Heart left ventricle (tissue), 16 donors: ENCODE measurements at regions not wholly inside any gene's neighbourhood (a gene's known extent, or its start where the extent isn't known, plus 50 kb on each side); places are given as distances from the start of the nearest gene placed in this dataset.

Experiments used
- ATAC-seq, 4 donors: fragments of 200-7000 bp; cut with Tn5 transposase; one replicate each; pipeline ENCODE4 v1.9.1; 2020 to 2022; ENCODE audit warnings: moderate library complexity in 4 of 4, mild to moderate bottlenecking in 3 of 4, moderate number of reproducible peaks in 1 of 4
- DNase-seq, 5 donors: peaks; one replicate each; pipeline ENCODE4 v3.0.0-alpha.2; 2020
- H3K27ac ChIP-seq, 12 donors: fragments of 200-600 bp; sonication (generic) in 4 of 12; one replicate each; pipeline versions ENCODE4 v1.5.0 to v1.8.0; 2016 to 2022; ENCODE audit warnings: mild to moderate bottlenecking in 2 of 12
- H3K27me3 ChIP-seq, 9 donors: fragments of 200-600 bp; sonication (generic) in 2 of 9; one replicate each; pipeline versions ENCODE4 v1.5.1 to v1.8.0; 2016 to 2022; ENCODE audit warnings: mild to moderate bottlenecking in 3 of 9
- H3K36me3 ChIP-seq, 9 donors: fragments of 200-600 bp; sonication (generic) in 2 of 9; one replicate each; pipeline versions ENCODE4 v1.5.0 to v1.8.0; 2018 to 2022; ENCODE audit warnings: mild to moderate bottlenecking in 2 of 9
- H3K4me1 ChIP-seq, 12 donors: fragments of 200-600 bp; sonication (generic) in 4 of 12; one replicate each; pipeline versions ENCODE4 v1.5.0 to v1.8.0; 2016 to 2022; ENCODE audit warnings: mild to moderate bottlenecking in 3 of 12
- H3K4me3 ChIP-seq, 12 donors: fragments of 200-600 bp; sonication (generic) in 4 of 12; one replicate each; pipeline versions ENCODE4 v1.5.0 to v1.8.0; 2017 to 2022; ENCODE audit warnings: mild to moderate bottlenecking in 9 of 12, moderate library complexity in 4 of 12
- H3K9me3 ChIP-seq, 12 donors: fragments of 200-600 bp; sonication (generic) in 4 of 12; one replicate each; pipeline versions ENCODE4 v1.5.0 to v1.8.0; 2016 to 2022; ENCODE audit warnings: mild to moderate bottlenecking in 1 of 12
- POLR2A ChIP-seq, 2 donors: fragments of 450-650 bp; IDR thresholded peaks; one replicate each; pipeline ENCODE4 v1.6.1; 2017; ENCODE audit warnings: antibody characterized with exemption in 2 of 2, mild to moderate bottlenecking in 2 of 2, moderate library complexity in 2 of 2
- whole genome bisulfite sequencing, 4 donors: extraction: QIAGEN DNeasy Blood & Tissue Kit in 2 of 4; methylation state at CpG; one replicate each; pipeline versions ENCODE4 v1.1.5 to v1.1.7; 2013 to 2018; 5-methylcytosine and 5-hydroxymethylcytosine counted together
- intact Hi-C, 10 donors: fragments of 100-400 bp; cut with DNase I; formaldehyde crosslinking; loops; one replicate each; pipeline versions ENCODE4 v1.11.1 to v1.14.2; 2022
- TF ChIP-seq, protein P1 (sequence below), 12 donors: fragments of 200-600 bp; sonication (generic) in 4 of 12; IDR thresholded peaks; one replicate each; pipeline versions ENCODE4 v1.5.0 to v1.8.0; 2018 to 2022; ENCODE audit warnings: antibody characterized with exemption in 12 of 12, mild to moderate bottlenecking in 5 of 12
- donor health status: ischemic (EF 13 %, LVEDD 7.1; RV severe dilation, severe dysfunction).
- donor health status: healthy with polysubstance abuse.
- donor health status: DM: no; HTN: yes; CAD: no.
- donor health status: DM: no; HTN: no; CAD: no.
- donor health status: ischemic (EF 25% LVEDD 6.9; RV normal size, moderate dysfunction).
- donor health status: ischemic (EF 25% LVEDD 5.7; RV mildly dilated, moderate dysfunction).
- donor health status: healthy.
- donor health status: DM: yes; HTN: yes; CAD: no.
- donor health status: ischemic (EF 35%, LVEDD 5.7; RV mildly dilated, moderate dysfunction).
- donor health status: nonischemic (EF 11% LVEDD 7.7; RV severe dilation, severe dysfunction).
- donor health status: DM: yes; HTN: yes; CAD: no.
- donor health status: PGD.
- donor health status: ischemic (EF 29% LVEDD 5.4; RV normal size, mild dysfunction).
- donor health status: nonischemic (EF 23%, LVEDD 6.1; RV moderate dilation, normal function).

DNA sequence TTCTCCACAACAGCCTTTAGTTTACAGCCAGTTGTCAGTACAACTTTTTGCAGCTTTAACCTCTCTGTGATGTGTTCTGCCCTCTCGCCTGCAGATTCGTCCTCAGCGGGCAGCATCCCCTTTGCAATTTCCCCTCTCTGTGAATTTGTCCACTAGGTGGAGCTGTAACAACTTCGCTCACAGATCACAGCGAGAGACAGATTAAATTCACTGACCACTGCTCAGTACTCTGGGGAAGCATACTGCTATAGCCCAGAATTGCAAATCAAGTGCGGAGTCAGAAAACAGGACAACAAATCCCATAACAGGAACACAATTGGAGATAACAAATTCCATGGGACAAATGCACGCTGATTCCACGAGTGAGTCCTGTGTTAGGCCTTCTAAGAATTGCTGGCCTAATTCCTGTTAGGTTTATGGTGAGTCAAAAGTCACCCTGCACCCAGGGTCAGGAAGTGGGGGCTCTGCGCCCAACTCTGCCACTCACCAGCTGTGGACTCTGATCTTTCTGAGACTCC, 2124.9 kb downstream of the MAT2B start:
- intact Hi-C loops, result loop anchor here in 1 of 10 donors (5.0 kb wide), 1 partner anchor 1417 kb away; no protein-coding TSS in a partner anchor
- TF ChIP-seq POLR2A (IDR thresholded peaks at IDR 0.05), result no peak
- TF ChIP-seq, protein P1, sequence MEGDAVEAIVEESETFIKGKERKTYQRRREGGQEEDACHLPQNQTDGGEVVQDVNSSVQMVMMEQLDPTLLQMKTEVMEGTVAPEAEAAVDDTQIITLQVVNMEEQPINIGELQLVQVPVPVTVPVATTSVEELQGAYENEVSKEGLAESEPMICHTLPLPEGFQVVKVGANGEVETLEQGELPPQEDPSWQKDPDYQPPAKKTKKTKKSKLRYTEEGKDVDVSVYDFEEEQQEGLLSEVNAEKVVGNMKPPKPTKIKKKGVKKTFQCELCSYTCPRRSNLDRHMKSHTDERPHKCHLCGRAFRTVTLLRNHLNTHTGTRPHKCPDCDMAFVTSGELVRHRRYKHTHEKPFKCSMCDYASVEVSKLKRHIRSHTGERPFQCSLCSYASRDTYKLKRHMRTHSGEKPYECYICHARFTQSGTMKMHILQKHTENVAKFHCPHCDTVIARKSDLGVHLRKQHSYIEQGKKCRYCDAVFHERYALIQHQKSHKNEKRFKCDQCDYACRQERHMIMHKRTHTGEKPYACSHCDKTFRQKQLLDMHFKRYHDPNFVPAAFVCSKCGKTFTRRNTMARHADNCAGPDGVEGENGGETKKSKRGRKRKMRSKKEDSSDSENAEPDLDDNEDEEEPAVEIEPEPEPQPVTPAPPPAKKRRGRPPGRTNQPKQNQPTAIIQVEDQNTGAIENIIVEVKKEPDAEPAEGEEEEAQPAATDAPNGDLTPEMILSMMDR (IDR thresholded peaks at IDR 0.05), result peak; percentile 54 to 79 (median 68)
- peak in 3 of 5 donors; percentile 24 to 36 (median 29) for DNase-seq

DNA sequence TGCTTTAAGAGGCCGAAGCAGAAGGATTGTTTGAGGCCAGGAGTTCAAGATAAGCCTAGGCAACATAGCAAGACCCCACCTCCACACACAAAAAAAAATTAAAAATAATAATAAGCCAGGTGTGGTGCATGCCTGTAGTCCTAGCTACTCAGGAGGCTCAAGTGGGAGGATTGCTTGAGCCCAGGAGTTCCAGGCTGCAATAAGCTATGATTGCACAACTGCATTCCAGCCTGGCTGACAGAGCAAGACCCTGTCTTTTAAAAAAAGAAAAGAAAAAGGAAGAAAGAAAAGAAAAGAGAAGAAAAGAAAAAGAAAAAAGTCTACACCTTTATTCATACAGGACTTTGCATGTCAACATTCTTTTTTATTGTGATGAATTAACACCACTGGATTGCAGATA, 2125.8 kb downstream of the MAT2B start:
- ATAC-seq (no peak), DNase-seq (no peak)
- WGBS, 4 donors, result 39 to 78% (median 52%) methylated on average over 1 of the region's 1 CpG
- TF ChIP-seq POLR2A (IDR thresholded peaks at IDR 0.05), result no peak
- TF ChIP-seq, protein P1 (IDR thresholded peaks at IDR 0.05), result no peak
- Histone ChIP-seq H3K9me3 (no peaks in the 10 kb centered on the region), H3K27me3 (no peaks in the 10 kb centered on the region), H3K36me3 (no peaks in the 10 kb centered on the region), H3K27ac (no peak overlapping the region), H3K4me1 (peaks cover 0 to 5% (median 0%) of the 10 kb centered on the region in 12 donors), H3K4me3 (no peak overlapping the region)
- intact Hi-C loops, result loop anchor here in 1 of 10 donors (5.0 kb wide), 1 partner anchor 1416 kb away; no protein-coding TSS in a partner anchor

More for the DNA sequence above, 2124.9 kb downstream of the MAT2B start:
- Histone ChIP-seq H3K27ac (no peak overlapping the region), H3K4me3 (no peak overlapping the region), H3K27me3 (no peaks in the 10 kb centered on the region), H3K9me3 (no peaks in the 10 kb centered on the region), H3K4me1 (peaks cover 0 to 5% (median 0%) of the 10 kb centered on the region in 12 donors), H3K36me3 (no peaks in the 10 kb centered on the region)
- peak in 3 of 4 donors; percentile 66 to 81 (median 70) for ATAC-seq
- 10 to 16% (median 14%) methylated on average over 9 of the region's 9 CpGs for WGBS, 4 donors

DNA sequence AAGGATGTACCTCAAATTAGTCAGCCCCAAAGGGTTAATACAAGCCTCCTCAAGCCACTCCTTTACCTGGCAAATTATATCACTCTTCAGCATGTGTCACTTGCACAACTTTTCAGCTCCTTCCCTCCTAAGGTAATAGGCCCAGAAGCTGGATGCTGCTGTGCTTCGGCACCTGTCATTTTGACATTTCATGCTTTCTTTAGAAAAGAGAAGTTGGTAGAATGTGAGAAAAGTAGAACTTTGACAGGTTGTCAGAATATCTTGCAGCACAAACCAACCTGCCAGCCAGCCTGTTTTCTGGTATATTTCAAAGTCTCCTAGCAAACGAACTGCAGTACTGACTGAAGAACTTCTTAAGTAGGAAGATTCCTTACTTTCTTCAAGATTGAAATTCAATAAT, 2136.9 kb downstream of the MAT2B start:
- Histone ChIP-seq H3K27ac (no peak overlapping the region), H3K9me3 (no peaks in the 10 kb centered on the region), H3K36me3 (no peaks in the 10 kb centered on the region), H3K27me3 (no peaks in the 10 kb centered on the region), H3K4me1 (no peaks in the 10 kb centered on the region), H3K4me3 (no peak overlapping the region)
- intact Hi-C loops, result no loop called here
- ATAC-seq (no peak), DNase-seq (no peak)
- no peak for TF ChIP-seq POLR2A (IDR thresholded peaks at IDR 0.05)
- TF ChIP-seq, protein P1 (IDR thresholded peaks at IDR 0.05), result no peak
- 61 to 70% (median 61%) methylated on average over 2 of the region's 2 CpGs for WGBS, 4 donors

DNA sequence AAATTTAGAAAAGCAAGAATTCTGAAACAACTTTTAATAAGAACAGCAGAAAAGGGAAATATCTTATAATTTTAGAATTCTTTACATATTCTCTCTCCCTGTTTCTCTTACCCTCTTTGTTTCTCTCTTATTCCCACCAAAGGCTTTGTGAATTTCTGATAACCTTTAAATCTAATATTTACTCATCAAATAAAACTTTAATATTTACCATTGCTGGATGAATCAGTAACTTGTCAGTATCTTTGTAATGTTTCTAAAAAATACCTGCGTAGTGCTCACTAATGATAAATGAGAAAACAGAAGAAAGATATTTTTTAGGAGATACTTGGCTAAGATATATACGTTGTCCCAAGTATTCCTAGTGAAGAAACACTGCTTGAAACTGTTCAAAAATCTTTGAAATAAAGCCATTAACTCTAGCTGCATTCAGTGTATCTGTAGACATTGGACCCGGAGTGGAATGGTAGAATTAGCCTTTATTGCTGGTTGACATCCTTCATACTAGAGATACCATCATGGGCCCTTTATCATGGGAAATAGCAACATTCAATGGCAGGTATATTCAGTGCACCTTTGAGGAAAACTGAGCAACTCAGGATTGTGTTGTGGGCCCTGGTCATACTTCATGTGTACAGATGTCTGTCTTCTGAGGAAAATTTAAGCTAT, 2160.4 kb downstream of the MAT2B start:
- no peak for DNase-seq
- 81 to 88% (median 84%) methylated on average over 3 of the region's 3 CpGs for WGBS, 4 donors
- no peaks in the 10 kb centered on the region for H3K36me3 ChIP-seq
- no peaks in the 10 kb centered on the region for H3K4me1 ChIP-seq
- no peak for ATAC-seq
- no peaks in the 10 kb centered on the region for H3K27me3 ChIP-seq
- H3K27ac ChIP-seq, result no peak overlapping the region
- intact Hi-C loops, result no loop called here
- H3K4me3 ChIP-seq, result no peak overlapping the region
- no peaks in the 10 kb centered on the region for H3K9me3 ChIP-seq
- no peak for TF ChIP-seq POLR2A (IDR thresholded peaks at IDR 0.05)
- TF ChIP-seq, protein P1 (IDR thresholded peaks at IDR 0.05), result no peak
